H9 (cell line): ENCODE measurements at regions not wholly inside any gene's neighbourhood (a gene's known extent, or its start where the extent isn't known, plus 50 kb on each side); places are given as distances from the start of the nearest gene placed in this dataset.

Experiments used
- DNase-seq: peaks from one replicate; pipeline ENCODE4 v3.0.0-alpha.2; 2017
- H2AFZ ChIP-seq: one replicate; pipeline ENCODE4 v1.6.1; 2013; ENCODE audit warnings: mild to moderate bottlenecking, low read length, control low read depth, moderate library complexity
- H2AK5ac ChIP-seq: 2 replicates; pipeline ENCODE4 v1.6.1; 2013; ENCODE audit warnings: low read length, control low read depth, mixed read lengths; ENCODE audit not compliant: insufficient read length
- H2BK120ac ChIP-seq: one replicate; pipeline ENCODE4 v1.6.1; 2013; ENCODE audit warnings: low read depth, mild to moderate bottlenecking, low read length, control low read depth, inconsistent platforms; ENCODE audit not compliant: poor library complexity, severe bottlenecking
- H2BK12ac ChIP-seq: 2 replicates; pipeline ENCODE4 v1.6.1; 2013; ENCODE audit warnings: low read length, control low read depth, mixed read lengths, low read depth; ENCODE audit not compliant: insufficient read length
- H2BK15ac ChIP-seq: 2 replicates; pipeline ENCODE4 v1.6.1; 2013; ENCODE audit warnings: low read depth, low read length, control low read depth
- H2BK20ac ChIP-seq: one replicate; pipeline ENCODE4 v1.6.1; 2013; ENCODE audit warnings: low read depth, mild to moderate bottlenecking, low read length, control low read depth, inconsistent platforms; ENCODE audit not compliant: poor library complexity, severe bottlenecking
- H2BK5ac ChIP-seq: 2 replicates; pipeline ENCODE4 v1.6.1; 2013; ENCODE audit warnings: low read length, control low read depth, mixed read lengths; ENCODE audit not compliant: insufficient read length
- H3K14ac ChIP-seq: 2 replicates; pipeline ENCODE4 v1.6.1; 2013; ENCODE audit warnings: low read length, control low read depth; ENCODE audit not compliant: insufficient read depth
- H3K18ac ChIP-seq: 2 replicates; pipeline ENCODE4 v1.6.1; 2013; ENCODE audit warnings: low read depth, mild to moderate bottlenecking, mixed read lengths, low read length, control low read depth; ENCODE audit not compliant: insufficient read length
- H3K23ac ChIP-seq: 2 replicates; pipeline ENCODE4 v1.6.1; 2013; ENCODE audit warnings: low read length, control low read depth, mixed read lengths, low read depth; ENCODE audit not compliant: insufficient read length
- H3K23me2 ChIP-seq: 2 replicates; pipeline ENCODE4 v1.6.1; 2013; ENCODE audit warnings: low read depth, mild to moderate bottlenecking, mixed read lengths, low read length, control low read depth; ENCODE audit not compliant: insufficient read length, poor library complexity, severe bottlenecking
- H3K27ac ChIP-seq: 2 replicates; pipeline ENCODE4 v1.5.1; 2013; ENCODE audit warnings: low read length, control low read depth, mixed read lengths, low read depth; ENCODE audit not compliant: insufficient read length
- H3K27me3 ChIP-seq: 2 replicates; pipeline ENCODE4 v1.6.1; 2013; ENCODE audit warnings: low read length, control low read depth, inconsistent platforms; ENCODE audit not compliant: insufficient read depth
- H3K4ac ChIP-seq: 2 replicates; pipeline ENCODE4 v1.6.1; 2013; ENCODE audit warnings: low read depth, mild to moderate bottlenecking, control low read depth, inconsistent platforms, low read length, moderate library complexity
- H3K4me1 ChIP-seq: 2 replicates; pipeline ENCODE4 v1.6.1; 2013; ENCODE audit warnings: low read length, control low read depth, inconsistent platforms; ENCODE audit not compliant: insufficient read depth
- H3K4me2 ChIP-seq: 2 replicates; pipeline ENCODE4 v1.6.1; 2013; ENCODE audit warnings: low read length, control low read depth, mixed read lengths; ENCODE audit not compliant: insufficient read length, insufficient read depth
- H3K56ac ChIP-seq: 2 replicates; pipeline ENCODE4 v1.6.1; 2013; ENCODE audit warnings: low read depth, mild to moderate bottlenecking, mixed read lengths, low read length, control low read depth; ENCODE audit not compliant: insufficient read length
- H3K79me1 ChIP-seq: 2 replicates; pipeline ENCODE4 v1.6.1; 2013; ENCODE audit warnings: low read depth, mild to moderate bottlenecking, moderate library complexity, low read length, control low read depth, inconsistent platforms; ENCODE audit not compliant: insufficient read depth, poor library complexity, severe bottlenecking
- H3K79me2 ChIP-seq: 2 replicates; pipeline ENCODE4 v1.6.1; 2013; ENCODE audit warnings: low read length, control low read depth, inconsistent platforms; ENCODE audit not compliant: insufficient read depth
- H3K9ac ChIP-seq: 2 replicates; pipeline ENCODE4 v1.6.1; 2013; ENCODE audit warnings: low read length, control low read depth, mixed read lengths; ENCODE audit not compliant: insufficient read length; ENCODE audit errors: extremely low read depth
- H3K9me3 ChIP-seq: one replicate; pipeline ENCODE4 v1.6.1; 2013; ENCODE audit warnings: low read depth, low read length, inconsistent platforms; ENCODE audit not compliant: control insufficient read depth
- H3T11ph ChIP-seq: one replicate; pipeline ENCODE4 v1.6.1; 2013; ENCODE audit warnings: mild to moderate bottlenecking, low read length, control low read depth, inconsistent platforms
- H4K20me1 ChIP-seq: one replicate; pipeline ENCODE4 v1.6.1; 2013; ENCODE audit not compliant: control insufficient read depth, insufficient read length, insufficient read depth
- H4K5ac ChIP-seq: 2 replicates; pipeline ENCODE4 v1.6.1; 2013; ENCODE audit warnings: low read depth, mild to moderate bottlenecking, mixed read lengths, low read length, control low read depth; ENCODE audit not compliant: insufficient read length
- H4K8ac ChIP-seq: replicated peaks from 2 replicates; pipeline ENCODE4 v1.6.1; 2013; ENCODE audit warnings: low read length, control low read depth, mixed read lengths, low read depth; ENCODE audit not compliant: insufficient read length
- H4K91ac ChIP-seq: 2 replicates; pipeline ENCODE4 v1.6.1; 2013; ENCODE audit warnings: low read depth, mild to moderate bottlenecking, moderate library complexity, mixed read lengths, low read length, control low read depth; ENCODE audit not compliant: insufficient read length
- H3K27ac Mint-ChIP-seq, 3 experiments: 2 replicates in 2 of 3; 3 replicates in 1 of 3; pipeline ENCODE4 v1.8.0; 2020 to 2021; ENCODE audit warnings: mixed read lengths in 3 of 3, mild to moderate bottlenecking in 1 of 3, moderate library complexity in 1 of 3
- H3K27me3 Mint-ChIP-seq: 2 replicates; pipeline ENCODE4 v1.8.0; 2021; ENCODE audit warnings: low read depth, mild to moderate bottlenecking, moderate library complexity, mixed read lengths
- H3K36me3 Mint-ChIP-seq, 3 experiments: 2 replicates in 2 of 3; 3 replicates in 1 of 3; pipeline ENCODE4 v1.8.0; 2020 to 2021; ENCODE audit warnings: low read depth in 3 of 3, mixed read lengths in 3 of 3; ENCODE audit not compliant: insufficient read depth in 1 of 3
- H3K4me1 Mint-ChIP-seq, 2 experiments: 2 replicates each; pipeline ENCODE4 v1.8.0; 2020; ENCODE audit warnings: mixed read lengths in 2 of 2
- H3K4me3 Mint-ChIP-seq, 2 experiments: 2 replicates in 1 of 2; 3 replicates in 1 of 2; pipeline ENCODE4 v1.8.0; 2020 to 2021; ENCODE audit warnings: mild to moderate bottlenecking in 2 of 2, mixed read lengths in 2 of 2, moderate library complexity in 1 of 2
- H3K9me3 Mint-ChIP-seq, 2 experiments: 2 replicates in 1 of 2; 3 replicates in 1 of 2; pipeline ENCODE4 v1.8.0; 2020; ENCODE audit warnings: mild to moderate bottlenecking in 2 of 2, mixed read lengths in 2 of 2, moderate library complexity in 1 of 2
- CTCF ChIP-seq: fragments of 200-600 bp; sonication (generic); conservative IDR thresholded peaks from 3 replicates; pipeline ENCODE4 v1.8.0; 2021; ENCODE audit warnings: antibody characterized with exemption, mild to moderate bottlenecking
- WGBS: extraction: QIAGEN DNeasy Blood & Tissue Kit; methylation state at CpG from one replicate; pipeline ENCODE4 v1.1.7; 2013; ENCODE audit warnings: missing lambda C conversion rate, low lambda C conversion rate, mixed read lengths; ENCODE audit not compliant: insufficient read length; ENCODE audit errors: extremely low coverage; 5-methylcytosine and 5-hydroxymethylcytosine counted together

GRCh38 chr10:62912086-62912485 is 95.9 kb upstream of the EGR2 start:
- H3K36me3 Mint-ChIP-seq = no peaks in the 10 kb centered on the region
- H3K4ac ChIP-seq = no peak overlapping the region
- peaks cover 12 to 19% of the 10 kb centered on the region in 2 experiments for H3K4me1 Mint-ChIP-seq
- no peak overlapping the region for H3T11ph ChIP-seq
- no peak overlapping the region for H2BK15ac ChIP-seq
- H3K18ac ChIP-seq = no peak overlapping the region
- H3K27me3 ChIP-seq = no peaks in the 10 kb centered on the region
- peak overlapping the region; percentile 50 to 81 (median 54); a peak in 4 of 7 replicates for H3K27ac Mint-ChIP-seq
- H3K4me3 Mint-ChIP-seq = no peak overlapping the region
- no peaks in the 10 kb centered on the region for H3K9me3 Mint-ChIP-seq
- no peaks in the 10 kb centered on the region; the same call in 1 of the 2 replicates for H3K4me1 ChIP-seq
- H3K23ac ChIP-seq = no peak overlapping the region
- no peak overlapping the region for H4K91ac ChIP-seq
- no peak for TF ChIP-seq CTCF
- WGBS = no CpG with 5 or more reads among the region's 3 CpGs
- no peak overlapping the region for H2BK12ac ChIP-seq
- no peak overlapping the region for H2AK5ac ChIP-seq
- no peak overlapping the region for H3K4me2 ChIP-seq
- H3K9ac ChIP-seq = no peak overlapping the region
- no peak overlapping the region for H4K8ac ChIP-seq
- no peak overlapping the region for H2BK20ac ChIP-seq
- H4K20me1 ChIP-seq = no peaks in the 10 kb centered on the region
- H3K14ac ChIP-seq = no peak overlapping the region
- no peak overlapping the region for H2BK5ac ChIP-seq
- H2BK120ac ChIP-seq = no peak overlapping the region
- peaks cover 10% of the 10 kb centered on the region for H3K27me3 Mint-ChIP-seq
- H3K23me2 ChIP-seq = no peaks in the 10 kb centered on the region
- H4K5ac ChIP-seq = no peak overlapping the region
- no peak overlapping the region for H3K56ac ChIP-seq
- H3K79me1 ChIP-seq = no peaks in the 10 kb centered on the region
- no peak for DNase-seq
- H3K9me3 ChIP-seq = no peaks in the 10 kb centered on the region
- H3K79me2 ChIP-seq = no peaks in the 10 kb centered on the region
- H2AFZ ChIP-seq = no peak overlapping the region
- H3K27ac ChIP-seq = no peak overlapping the region
